LNCaP clone FGC (cell line): ENCODE measurements at regions not wholly inside any gene's neighbourhood (a gene's known extent, or its start where the extent isn't known, plus 50 kb on each side); places are given as distances from the start of the nearest gene placed in this dataset.

Experiments used
- DNase-seq: peaks from one replicate; pipeline ENCODE4 v3.0.0-alpha.2; 2011; ENCODE audit warnings: low read depth
- H3K4me3 ChIP-seq: 2 replicates; pipeline ENCODE4 v1.5.1; 2011; ENCODE audit warnings: mild to moderate bottlenecking, low read depth, low read length, control low read depth
- CTCF ChIP-seq: IDR thresholded peaks from 2 replicates; pipeline ENCODE4 v1.5.1; 2012; ENCODE audit warnings: mild to moderate bottlenecking; ENCODE audit not compliant: control insufficient read depth, insufficient read depth; ENCODE audit errors: extremely low read depth

- no peak overlapping the region for H3K4me3 ChIP-seq
- no peak for DNase-seq
- no peak for TF ChIP-seq CTCF
These were observed 258.6 kb downstream of the CBLN4 start for GRCh38 chr20:55746723-55747122.

- H3K4me3 ChIP-seq: no peak overlapping the region
- no peak for TF ChIP-seq CTCF
- no peak for DNase-seq
These were observed 259.5 kb downstream of the CBLN4 start for GRCh38 chr20:55745840-55746239.

- no peak for DNase-seq
- TF ChIP-seq CTCF: no peak
- H3K4me3 ChIP-seq: no peak overlapping the region
These were observed 260.4 kb downstream of the CBLN4 start for GRCh38 chr20:55744896-55745295.

- no peak for DNase-seq
- TF ChIP-seq CTCF: no peak
- H3K4me3 ChIP-seq: no peak overlapping the region
These were observed 263.5 kb downstream of the CBLN4 start for GRCh38 chr20:55741801-55742200.

GRCh38 chr20:55740076-55740475 is 265.2 kb downstream of the CBLN4 start:
- H3K4me3 ChIP-seq: no peak overlapping the region
- no peak for DNase-seq
- no peak for TF ChIP-seq CTCF

GRCh38 chr20:55730321-55730720 is 275.0 kb downstream of the CBLN4 start:
- no peak for DNase-seq
- TF ChIP-seq CTCF: no peak
- no peak overlapping the region for H3K4me3 ChIP-seq

- no peak for DNase-seq
- TF ChIP-seq CTCF: no peak
- H3K4me3 ChIP-seq: no peak overlapping the region
These were observed 290.6 kb downstream of the CBLN4 start for GRCh38 chr20:55714736-55715135.
